Fibroblast of mammary gland (primary cell): ENCODE measurements at regions not wholly inside any gene's neighbourhood (a gene's known extent, or its start where the extent isn't known, plus 50 kb on each side); places are given as distances from the start of the nearest gene placed in this dataset.

ENCODE experiments used
- DNase-seq: peaks from one replicate; pipeline ENCODE4 v3.0.0-alpha.2; 2010; ENCODE audit warnings: low read depth
- H3K4me3 ChIP-seq: 2 replicates; pipeline ENCODE4 v1.5.1; 2011; ENCODE audit warnings: low read depth, mild to moderate bottlenecking, low read length, moderate library complexity; ENCODE audit not compliant: control insufficient read depth
- TF ChIP-seq, protein P1 (sequence below): conservative IDR thresholded peaks from 2 replicates; pipeline ENCODE4 v1.5.1; 2011; ENCODE audit warnings: low read depth, low read length, inconsistent platforms; ENCODE audit not compliant: control insufficient read depth, insufficient read depth

DNA sequence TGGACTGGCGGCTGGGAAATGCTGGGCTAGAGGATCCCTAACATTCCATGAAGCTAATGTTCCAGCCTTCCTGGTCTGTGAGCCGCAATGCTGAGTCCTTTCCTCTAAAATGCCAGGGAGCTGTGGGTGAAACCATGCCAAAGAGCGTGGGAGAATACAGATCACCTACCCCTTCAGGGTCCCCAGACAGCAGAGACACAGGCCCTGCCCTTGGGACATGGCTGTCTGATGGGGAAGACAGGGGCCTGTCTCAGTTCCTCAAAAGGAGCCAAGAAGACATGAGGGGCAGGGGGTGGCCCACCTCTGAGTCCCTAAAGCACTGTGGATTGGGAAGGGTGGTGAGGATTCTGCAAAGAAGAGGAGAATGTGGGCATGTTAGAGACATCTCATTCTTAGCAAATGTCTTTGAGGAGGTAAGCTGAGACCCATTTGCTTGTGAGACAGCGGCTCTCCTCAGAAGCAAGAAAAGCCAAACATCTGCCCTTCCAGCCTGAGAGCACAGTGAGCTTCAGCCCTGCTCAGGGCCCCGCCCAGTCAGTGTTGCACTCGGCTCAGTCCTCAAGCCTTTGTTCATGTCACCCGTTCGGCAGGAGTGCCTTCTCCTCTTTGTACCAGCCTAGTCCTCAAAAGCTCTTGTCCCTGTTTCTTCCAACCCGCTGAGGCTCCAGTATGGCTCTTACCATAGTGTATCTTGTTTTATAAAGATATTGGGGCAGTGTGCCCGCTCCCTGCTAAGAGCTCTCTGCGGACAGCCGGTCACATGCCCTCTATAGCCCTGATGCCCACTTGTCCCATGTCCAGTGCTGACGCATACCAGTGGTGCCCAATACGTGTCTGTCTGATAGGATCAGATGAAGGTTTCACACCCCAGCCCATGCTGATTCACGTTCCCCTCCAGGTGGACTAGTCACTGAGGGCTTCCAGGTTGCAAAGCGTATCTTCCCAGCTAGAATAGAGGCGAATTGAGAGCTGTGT lies 286.2 kb downstream of the CYP26B1 start:
- H3K4me3 ChIP-seq = no peak overlapping the region
- TF ChIP-seq, protein P1, sequence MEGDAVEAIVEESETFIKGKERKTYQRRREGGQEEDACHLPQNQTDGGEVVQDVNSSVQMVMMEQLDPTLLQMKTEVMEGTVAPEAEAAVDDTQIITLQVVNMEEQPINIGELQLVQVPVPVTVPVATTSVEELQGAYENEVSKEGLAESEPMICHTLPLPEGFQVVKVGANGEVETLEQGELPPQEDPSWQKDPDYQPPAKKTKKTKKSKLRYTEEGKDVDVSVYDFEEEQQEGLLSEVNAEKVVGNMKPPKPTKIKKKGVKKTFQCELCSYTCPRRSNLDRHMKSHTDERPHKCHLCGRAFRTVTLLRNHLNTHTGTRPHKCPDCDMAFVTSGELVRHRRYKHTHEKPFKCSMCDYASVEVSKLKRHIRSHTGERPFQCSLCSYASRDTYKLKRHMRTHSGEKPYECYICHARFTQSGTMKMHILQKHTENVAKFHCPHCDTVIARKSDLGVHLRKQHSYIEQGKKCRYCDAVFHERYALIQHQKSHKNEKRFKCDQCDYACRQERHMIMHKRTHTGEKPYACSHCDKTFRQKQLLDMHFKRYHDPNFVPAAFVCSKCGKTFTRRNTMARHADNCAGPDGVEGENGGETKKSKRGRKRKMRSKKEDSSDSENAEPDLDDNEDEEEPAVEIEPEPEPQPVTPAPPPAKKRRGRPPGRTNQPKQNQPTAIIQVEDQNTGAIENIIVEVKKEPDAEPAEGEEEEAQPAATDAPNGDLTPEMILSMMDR = no peak
- DNase-seq = no peak

DNA sequence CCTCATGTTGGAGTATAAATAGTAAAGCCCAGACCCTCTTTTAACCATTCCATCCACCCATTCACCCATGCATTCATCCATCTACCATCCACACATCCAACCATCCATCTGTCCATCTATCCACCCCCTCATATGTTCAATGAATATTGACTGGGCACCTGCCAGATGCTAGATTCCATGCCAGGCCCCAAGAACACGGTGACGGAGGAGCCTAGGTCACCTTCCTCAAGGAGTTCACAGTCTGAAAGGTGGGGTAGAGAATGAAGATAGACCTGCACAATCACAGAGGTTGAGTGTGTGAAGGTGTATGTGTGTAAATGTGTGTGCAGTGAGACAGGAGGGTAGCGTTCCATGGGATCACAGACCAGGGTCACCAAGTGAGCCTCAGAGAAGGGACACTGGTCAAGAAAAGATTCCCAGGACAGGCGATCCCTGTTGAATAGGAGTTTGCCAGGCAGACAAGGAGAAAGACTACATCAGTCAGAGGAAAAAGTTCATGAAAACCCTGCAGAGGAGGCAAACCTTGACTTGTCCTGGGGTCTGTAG lies 287.2 kb downstream of the CYP26B1 start:
- no peak overlapping the region for H3K4me3 ChIP-seq
- TF ChIP-seq, protein P1 = no peak
- DNase-seq = no peak

DNA sequence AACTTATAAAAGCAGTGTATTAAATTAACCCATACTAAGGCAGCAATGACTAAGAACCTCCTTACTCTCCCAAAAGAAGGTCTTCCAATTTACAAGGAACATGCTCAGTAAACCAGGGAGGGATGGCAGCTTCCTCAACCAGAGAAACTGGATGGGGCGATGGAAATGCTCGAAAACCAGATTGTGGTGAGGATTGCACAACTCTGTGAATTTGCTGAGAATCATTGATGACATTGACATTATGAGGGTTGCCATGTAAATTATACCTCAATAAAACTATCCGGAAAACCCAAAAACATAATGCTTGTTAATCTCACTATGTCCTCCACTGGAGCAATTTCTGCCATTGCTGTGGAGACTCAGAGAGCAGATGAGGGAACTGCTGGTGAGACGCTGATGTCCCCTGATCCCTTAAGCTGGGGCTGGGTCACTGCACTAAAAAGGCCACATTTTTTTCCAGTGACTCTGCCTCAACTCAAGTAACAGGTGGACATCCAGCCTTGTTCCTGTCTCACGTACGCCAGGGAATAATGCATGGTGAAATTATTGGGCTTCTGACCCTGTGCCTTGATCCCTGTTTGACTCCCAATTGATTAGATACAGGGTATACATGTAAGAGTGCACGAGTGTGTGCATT lies 288.3 kb downstream of the CYP26B1 start:
- TF ChIP-seq, protein P1 = no peak
- no peak overlapping the region for H3K4me3 ChIP-seq
- DNase-seq = no peak

DNA sequence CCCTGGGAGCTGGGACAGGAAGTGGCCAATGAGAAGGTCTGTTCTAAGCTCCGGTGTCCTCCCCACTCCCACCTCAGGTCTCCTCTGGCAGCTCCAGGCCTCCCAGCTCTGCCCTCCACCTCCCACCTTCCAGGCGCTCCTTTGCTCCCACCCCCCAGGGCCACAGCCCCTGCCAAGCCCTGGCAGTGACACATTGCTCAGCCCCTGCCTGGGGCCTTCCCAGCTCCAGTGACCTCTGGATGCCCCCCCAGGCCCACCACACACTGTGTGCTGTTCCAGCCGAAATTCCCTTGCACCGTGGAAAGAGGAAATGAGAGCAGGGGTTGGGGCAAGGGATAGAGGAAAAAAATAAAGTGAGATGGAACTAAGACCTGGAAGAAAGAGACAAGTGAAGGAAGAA lies 289.6 kb downstream of the CYP26B1 start:
- no peak for DNase-seq
- no peak overlapping the region for H3K4me3 ChIP-seq
- TF ChIP-seq, protein P1 = no peak

DNA sequence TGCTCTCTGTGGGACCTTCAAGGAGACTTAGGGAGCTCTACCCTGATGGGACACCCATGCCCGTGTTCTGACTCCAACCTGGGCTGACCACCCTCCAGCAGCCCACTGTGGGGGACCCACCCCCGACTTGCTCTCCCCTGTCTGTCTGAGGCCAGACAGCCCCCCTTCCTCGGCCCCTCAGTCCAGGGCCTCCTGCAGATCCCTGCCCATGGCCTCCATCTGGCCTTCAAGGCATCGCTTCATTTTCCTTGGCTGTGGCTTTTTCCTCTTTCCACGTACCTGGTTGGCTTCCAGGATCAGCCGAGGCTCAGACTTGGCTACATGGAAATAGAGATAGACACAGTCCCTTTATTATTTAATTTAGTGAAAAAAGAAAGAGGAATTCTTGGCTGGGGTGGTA lies 290.0 kb downstream of the CYP26B1 start:
- H3K4me3 ChIP-seq = no peak overlapping the region
- TF ChIP-seq, protein P1 = no peak
- DNase-seq = no peak

DNA sequence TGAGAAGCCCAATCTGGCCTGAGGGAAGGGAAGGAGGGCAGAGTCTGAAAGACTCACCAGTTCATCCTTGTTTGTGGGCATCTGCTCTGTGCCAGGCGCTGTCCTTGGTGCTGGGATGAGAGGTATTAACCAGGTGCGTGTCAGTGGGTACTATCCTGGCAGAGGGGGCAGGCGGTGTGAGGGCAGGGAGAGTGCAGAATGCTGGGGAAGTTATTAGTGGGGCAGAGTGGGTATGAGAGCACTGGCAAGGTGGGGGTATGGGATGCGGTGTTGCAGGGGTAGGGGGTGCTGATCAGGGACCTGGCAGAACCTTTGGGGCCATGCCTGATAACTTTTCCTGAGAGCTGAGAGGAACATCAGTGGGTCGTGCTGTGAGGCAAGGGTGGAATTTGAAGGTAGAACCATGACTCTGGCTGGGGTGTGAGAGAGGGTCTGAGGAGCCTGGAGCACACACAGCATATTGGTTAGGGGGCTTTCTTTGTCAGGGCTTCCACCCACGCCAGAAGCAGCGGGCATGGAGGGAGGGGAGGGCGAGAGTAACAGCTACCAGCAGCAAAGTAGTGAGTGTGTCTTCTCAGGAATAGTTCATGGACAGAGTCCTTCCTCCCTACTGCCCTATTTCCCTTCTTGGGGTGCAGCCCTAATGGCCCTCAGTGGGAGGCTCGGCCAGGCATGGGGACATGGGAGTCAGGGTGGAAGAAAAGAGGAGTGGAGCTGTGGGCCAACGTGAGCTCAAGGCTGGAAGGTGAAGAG lies 290.7 kb downstream of the CYP26B1 start:
- DNase-seq = no peak
- H3K4me3 ChIP-seq = no peak overlapping the region
- TF ChIP-seq, protein P1 = no peak
